IPS DF 6.9 (cell line): ENCODE measurements at regions not wholly inside any gene's neighbourhood (a gene's known extent, or its start where the extent isn't known, plus 50 kb on each side); places are given as distances from the start of the nearest gene placed in this dataset.
"Not testable (repeated sequence)": the region's sequence is repeated elsewhere in the genome, so short reads cannot be mapped to it uniquely, and the experiment has no call there.

Source experiments
- DNase-seq: peaks from one replicate; pipeline ENCODE4 v3.0.0-alpha.2; 2013; ENCODE audit warnings: low read depth, low spot score
- H3K27ac ChIP-seq: one replicate; pipeline ENCODE4 v1.5.1; 2013; ENCODE audit warnings: low read length, control low read depth
- H3K27me3 ChIP-seq: 2 replicates; pipeline ENCODE4 v1.6.1; 2013; ENCODE audit warnings: mild to moderate bottlenecking, low read length; ENCODE audit not compliant: control insufficient read depth, insufficient read depth
- H3K36me3 ChIP-seq: 2 replicates; pipeline ENCODE4 v1.6.1; 2013; ENCODE audit warnings: low read length; ENCODE audit not compliant: control insufficient read depth, insufficient read depth
- H3K4me1 ChIP-seq: 2 replicates; pipeline ENCODE4 v1.6.1; 2013; ENCODE audit warnings: low read length; ENCODE audit not compliant: control insufficient read depth, insufficient read depth
- H3K4me3 ChIP-seq: 2 replicates; pipeline ENCODE4 v1.5.1; 2013; ENCODE audit warnings: mild to moderate bottlenecking, low read length
- H3K9me3 ChIP-seq: 2 replicates; pipeline ENCODE4 v1.6.1; 2013; ENCODE audit warnings: low read length, inconsistent platforms; ENCODE audit not compliant: control insufficient read depth, insufficient read depth
- WGBS: extraction: QIAGEN DNeasy Blood & Tissue Kit; methylation state at CpG from one replicate; pipeline ENCODE4 v1.1.7; 2013; ENCODE audit warnings: mixed read lengths, missing lambda C conversion rate; ENCODE audit not compliant: insufficient read length, insufficient coverage; 5-methylcytosine and 5-hydroxymethylcytosine counted together

- Histone ChIP-seq H3K36me3 (no peaks in the 10 kb centered on the region), H3K9me3 (no peaks in the 10 kb centered on the region), H3K27me3 (no peaks in the 10 kb centered on the region), H3K4me1 (no peaks in the 10 kb centered on the region; the same call in 1 of the 2 replicates), H3K4me3 (no peak overlapping the region), H3K27ac (no peak overlapping the region)
- no peak for DNase-seq
Observed at GRCh38 chr21:36609654-36610053, 89.3 kb upstream of the SIM2 start.

DNA sequence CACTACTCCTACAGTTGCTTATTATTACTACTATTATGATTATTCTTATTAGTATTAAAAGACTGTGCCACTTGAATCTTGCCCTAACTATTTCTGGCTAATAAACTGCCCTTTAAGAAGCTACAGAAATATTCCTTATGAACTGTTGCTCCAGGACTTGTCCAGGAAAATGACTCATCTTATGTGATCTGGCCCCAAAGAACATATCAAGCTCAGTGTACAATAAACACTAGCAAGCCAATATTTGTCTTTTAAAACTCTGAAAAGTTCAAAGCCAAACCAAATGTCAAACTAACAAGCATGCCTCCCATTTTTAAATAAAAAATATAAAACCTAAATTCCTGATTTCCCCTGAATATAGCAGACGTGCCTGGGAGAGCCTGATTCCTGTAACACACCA is 88.7 kb upstream of the SIM2 start:
- Histone ChIP-seq H3K27me3 (no peaks in the 10 kb centered on the region; the same call in 1 of the 2 replicates), H3K4me1 (no peaks in the 10 kb centered on the region; the same call in 1 of the 2 replicates), H3K36me3 (no peaks in the 10 kb centered on the region), H3K4me3 (no peak overlapping the region), H3K27ac (no peak overlapping the region), H3K9me3 (no peaks in the 10 kb centered on the region)
- no CpG with 5 or more reads among the region's 1 CpG for WGBS
- no peak for DNase-seq

GRCh38 chr21:36610935-36611334 is 88.0 kb upstream of the SIM2 start:
- Histone ChIP-seq H3K27me3 (no peaks in the 10 kb centered on the region; the same call in 1 of the 2 replicates), H3K36me3 (no peaks in the 10 kb centered on the region), H3K4me1 (no peaks in the 10 kb centered on the region; the same call in 1 of the 2 replicates), H3K27ac (no peak overlapping the region), H3K9me3 (no peaks in the 10 kb centered on the region), H3K4me3 (no peak overlapping the region)
- WGBS, result no CpG with 5 or more reads among the region's 7 CpGs
- no peak for DNase-seq

- H3K27ac ChIP-seq, result no peak overlapping the region
- H3K27me3 ChIP-seq, result no peaks in the 10 kb centered on the region; the same call in 1 of the 2 replicates
- H3K36me3 ChIP-seq, result no peaks in the 10 kb centered on the region
- no CpG with 5 or more reads among the region's 8 CpGs for WGBS
- no peak overlapping the region for H3K4me3 ChIP-seq
- H3K4me1 ChIP-seq, result no peaks in the 10 kb centered on the region
- DNase-seq, result no peak
- no peaks in the 10 kb centered on the region; the same call in 1 of the 2 replicates for H3K9me3 ChIP-seq
Observed at GRCh38 chr21:36611379-36611778, 87.5 kb upstream of the SIM2 start.

DNA sequence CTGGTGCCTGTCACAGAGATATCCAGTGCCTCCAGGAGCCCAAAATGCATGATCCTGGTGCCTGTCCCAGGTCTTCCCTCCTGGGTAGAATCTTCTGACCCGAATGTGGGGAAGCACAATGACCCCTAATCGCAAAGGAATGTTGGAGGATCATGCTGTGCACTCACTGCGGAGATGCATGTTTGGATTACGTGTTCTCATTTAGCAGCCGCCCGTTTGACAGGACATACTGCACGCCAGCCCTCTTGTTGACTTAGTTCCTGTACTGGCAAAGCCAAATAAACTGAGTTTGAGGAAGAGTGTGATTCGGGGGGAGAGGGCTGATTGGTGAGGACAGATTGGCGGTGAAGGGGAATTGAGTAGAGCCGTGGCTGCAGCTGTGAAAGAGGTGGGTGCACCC is 85.9 kb upstream of the SIM2 start:
- WGBS, result no CpG with 5 or more reads among the region's 10 CpGs
- no peak for DNase-seq
- H3K36me3 ChIP-seq, result no peaks in the 10 kb centered on the region
- no peaks in the 10 kb centered on the region; the same call in 1 of the 2 replicates for H3K9me3 ChIP-seq
- no peaks in the 10 kb centered on the region for H3K4me1 ChIP-seq
- H3K4me3 ChIP-seq, result no peak overlapping the region
- H3K27me3 ChIP-seq, result no peaks in the 10 kb centered on the region; the same call in 1 of the 2 replicates
- no peak overlapping the region for H3K27ac ChIP-seq

DNA sequence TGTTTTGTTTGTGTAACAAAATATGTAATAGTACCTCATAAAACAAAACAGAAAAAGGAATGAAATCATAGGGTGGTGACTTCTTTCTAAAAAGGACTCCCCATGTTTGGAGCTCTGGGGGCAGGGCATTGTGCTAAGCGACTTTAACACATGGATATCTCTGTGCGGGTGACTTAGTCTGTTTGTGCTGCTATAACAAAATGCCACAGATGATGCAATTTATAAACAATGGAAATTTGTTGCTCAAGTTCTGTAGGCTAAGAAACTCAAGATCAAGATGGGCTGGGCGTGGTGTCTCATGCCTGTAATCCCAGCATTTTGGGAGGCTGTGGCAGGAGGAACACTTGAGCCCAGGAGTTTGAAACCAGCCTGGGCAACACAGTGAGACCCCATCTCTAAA is 85.4 kb upstream of the SIM2 start:
- Histone ChIP-seq H3K4me3 (no peak overlapping the region), H3K36me3 (no peaks in the 10 kb centered on the region), H3K27ac (no peak overlapping the region), H3K27me3 (no peaks in the 10 kb centered on the region; the same call in 1 of the 2 replicates), H3K4me1 (no peaks in the 10 kb centered on the region), H3K9me3 (no peaks in the 10 kb centered on the region; the same call in 1 of the 2 replicates)
- no peak for DNase-seq
- no CpG with 5 or more reads among the region's 3 CpGs for WGBS

- no CpG with 5 or more reads among the region's 5 CpGs for WGBS
- DNase-seq, result no peak
- no peak overlapping the region for H3K27ac ChIP-seq
- no peaks in the 10 kb centered on the region for H3K4me1 ChIP-seq
- no peak overlapping the region for H3K4me3 ChIP-seq
- no peaks in the 10 kb centered on the region; the same call in 1 of the 2 replicates for H3K27me3 ChIP-seq
- H3K36me3 ChIP-seq, result no peaks in the 10 kb centered on the region
- no peaks in the 10 kb centered on the region; the same call in 1 of the 2 replicates for H3K9me3 ChIP-seq
Observed at GRCh38 chr21:36615274-36615964, 83.5 kb upstream of the SIM2 start.

- no CpG with 5 or more reads among the region's 13 CpGs for WGBS
- not testable (repeated sequence) for H3K27me3 ChIP-seq, H3K9me3 ChIP-seq, DNase-seq, H3K27ac ChIP-seq, H3K4me1 ChIP-seq, H3K4me3 ChIP-seq, H3K36me3 ChIP-seq
Observed at GRCh38 chr21:36616773-36617172, 82.1 kb upstream of the SIM2 start.

GRCh38 chr21:36621794-36622193 is 77.1 kb upstream of the SIM2 start:
- H3K27ac ChIP-seq, H3K9me3 ChIP-seq, H3K4me3 ChIP-seq, H3K27me3 ChIP-seq, H3K36me3 ChIP-seq, H3K4me1 ChIP-seq, DNase-seq: not testable (repeated sequence)
- no CpG with 5 or more reads among the region's 1 CpG for WGBS

DNA sequence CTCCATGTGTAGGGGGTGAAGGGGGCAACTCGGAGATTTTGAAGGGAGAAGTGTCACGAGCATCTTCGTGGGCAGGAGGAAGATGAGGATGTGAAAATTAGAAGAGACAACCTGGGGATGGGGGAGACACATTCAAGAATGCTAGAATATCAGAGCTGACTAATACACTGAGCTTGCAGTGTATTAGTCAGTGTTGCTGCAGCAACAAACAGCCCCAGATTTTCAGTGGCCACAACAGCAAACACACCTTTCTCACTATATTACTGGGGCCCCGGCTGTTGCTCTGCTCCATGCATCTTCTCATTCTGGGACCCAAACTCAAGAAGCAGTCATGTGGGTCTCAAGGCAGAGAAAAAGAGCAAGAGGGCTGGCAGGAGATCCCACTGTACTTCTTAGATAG is 74.8 kb upstream of the SIM2 start:
- Histone ChIP-seq H3K4me3 (no peak overlapping the region), H3K4me1 (no peaks in the 10 kb centered on the region), H3K36me3 (no peaks in the 10 kb centered on the region), H3K27me3 (no peaks in the 10 kb centered on the region), H3K27ac (no peak overlapping the region), H3K9me3 (no peaks in the 10 kb centered on the region)
- no peak for DNase-seq
- WGBS, result no CpG with 5 or more reads among the region's 4 CpGs

DNA sequence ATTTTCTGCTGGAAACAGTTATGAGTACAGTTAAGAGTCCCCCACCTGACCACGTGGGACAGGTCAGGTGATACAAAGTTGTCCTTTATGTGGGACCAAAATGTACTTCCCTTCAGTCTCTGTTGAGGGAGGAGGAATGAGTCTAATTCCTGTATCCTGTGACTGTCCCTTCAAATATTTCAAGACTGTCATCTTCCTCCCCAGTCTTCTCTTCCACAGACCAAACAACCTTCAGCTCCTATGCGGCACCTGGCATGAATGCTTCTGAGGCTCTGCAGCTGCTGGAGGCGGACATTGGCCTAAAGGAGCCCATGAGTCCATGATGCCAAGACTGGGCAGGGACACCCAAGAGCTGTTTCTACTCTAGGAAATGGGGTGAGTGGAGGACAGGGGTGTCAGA is 72.1 kb upstream of the SIM2 start:
- Histone ChIP-seq H3K4me3 (no peak overlapping the region), H3K27me3 (0 out of 2 replicates have a peak, but pooled peaks cover 2% of the 10 kb centered on the region), H3K9me3 (no peaks in the 10 kb centered on the region), H3K4me1 (no peaks in the 10 kb centered on the region), H3K27ac (no peak overlapping the region), H3K36me3 (no peaks in the 10 kb centered on the region)
- no peak for DNase-seq
- no CpG with 5 or more reads among the region's 3 CpGs for WGBS
